A673 (cell line): ENCODE measurements at regions not wholly inside any gene's neighbourhood (a gene's known extent, or its start where the extent isn't known, plus 50 kb on each side); places are given as distances from the start of the nearest gene placed in this dataset.

Experiments used
- EZH2 ChIP-seq: fragments of 200-600 bp; sonication (generic); IDR thresholded peaks from 2 replicates; pipeline ENCODE4 v1.6.1; 2017; ENCODE audit warnings: borderline replicate concordance, low read depth, mild to moderate bottlenecking, mixed read lengths, antibody characterized with exemption, low read length; ENCODE audit not compliant: poor library complexity, severe bottlenecking
- TF ChIP-seq, protein P1 (sequence below): fragments of 300-800, 200-600 bp; sonication (generic); conservative IDR thresholded peaks from 2 replicates; pipeline ENCODE4 v1.5.1; 2017; ENCODE audit warnings: low read depth, mild to moderate bottlenecking, antibody characterized with exemption, low read length, moderate library complexity, mixed read lengths

DNA sequence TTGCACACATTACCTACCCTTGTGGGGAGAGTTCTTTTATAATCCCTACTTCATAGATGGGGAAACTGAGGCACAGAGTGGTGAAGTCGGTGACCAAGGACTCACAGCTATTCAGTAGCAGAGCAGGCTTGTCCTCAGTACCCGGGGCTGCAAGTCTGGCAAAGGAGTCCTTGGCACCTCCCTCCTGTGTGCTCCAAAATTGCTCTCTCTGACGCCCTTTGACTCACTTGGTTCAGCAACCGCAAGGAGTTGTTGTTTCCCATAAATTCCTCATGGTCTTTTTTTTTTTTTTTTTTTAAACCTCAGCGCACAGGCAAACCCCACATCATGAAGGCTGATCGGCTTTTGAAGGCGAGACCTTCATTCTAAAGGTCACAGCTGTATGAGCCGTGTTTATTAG, 143.2 kb downstream of the CEBPB start:
- TF ChIP-seq, protein P1, sequence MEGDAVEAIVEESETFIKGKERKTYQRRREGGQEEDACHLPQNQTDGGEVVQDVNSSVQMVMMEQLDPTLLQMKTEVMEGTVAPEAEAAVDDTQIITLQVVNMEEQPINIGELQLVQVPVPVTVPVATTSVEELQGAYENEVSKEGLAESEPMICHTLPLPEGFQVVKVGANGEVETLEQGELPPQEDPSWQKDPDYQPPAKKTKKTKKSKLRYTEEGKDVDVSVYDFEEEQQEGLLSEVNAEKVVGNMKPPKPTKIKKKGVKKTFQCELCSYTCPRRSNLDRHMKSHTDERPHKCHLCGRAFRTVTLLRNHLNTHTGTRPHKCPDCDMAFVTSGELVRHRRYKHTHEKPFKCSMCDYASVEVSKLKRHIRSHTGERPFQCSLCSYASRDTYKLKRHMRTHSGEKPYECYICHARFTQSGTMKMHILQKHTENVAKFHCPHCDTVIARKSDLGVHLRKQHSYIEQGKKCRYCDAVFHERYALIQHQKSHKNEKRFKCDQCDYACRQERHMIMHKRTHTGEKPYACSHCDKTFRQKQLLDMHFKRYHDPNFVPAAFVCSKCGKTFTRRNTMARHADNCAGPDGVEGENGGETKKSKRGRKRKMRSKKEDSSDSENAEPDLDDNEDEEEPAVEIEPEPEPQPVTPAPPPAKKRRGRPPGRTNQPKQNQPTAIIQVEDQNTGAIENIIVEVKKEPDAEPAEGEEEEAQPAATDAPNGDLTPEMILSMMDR, result no peak
- TF ChIP-seq EZH2, result no peak
